ENCODE measurements at regions not wholly inside any gene's neighbourhood (a gene's known extent, or its start where the extent isn't known, plus 50 kb on each side); places are given as distances from the start of the nearest gene placed in this dataset.
"Not testable (repeated sequence)": the region's sequence is repeated elsewhere in the genome, so short reads cannot be mapped to it uniquely, and the experiment has no call there.

DNA sequence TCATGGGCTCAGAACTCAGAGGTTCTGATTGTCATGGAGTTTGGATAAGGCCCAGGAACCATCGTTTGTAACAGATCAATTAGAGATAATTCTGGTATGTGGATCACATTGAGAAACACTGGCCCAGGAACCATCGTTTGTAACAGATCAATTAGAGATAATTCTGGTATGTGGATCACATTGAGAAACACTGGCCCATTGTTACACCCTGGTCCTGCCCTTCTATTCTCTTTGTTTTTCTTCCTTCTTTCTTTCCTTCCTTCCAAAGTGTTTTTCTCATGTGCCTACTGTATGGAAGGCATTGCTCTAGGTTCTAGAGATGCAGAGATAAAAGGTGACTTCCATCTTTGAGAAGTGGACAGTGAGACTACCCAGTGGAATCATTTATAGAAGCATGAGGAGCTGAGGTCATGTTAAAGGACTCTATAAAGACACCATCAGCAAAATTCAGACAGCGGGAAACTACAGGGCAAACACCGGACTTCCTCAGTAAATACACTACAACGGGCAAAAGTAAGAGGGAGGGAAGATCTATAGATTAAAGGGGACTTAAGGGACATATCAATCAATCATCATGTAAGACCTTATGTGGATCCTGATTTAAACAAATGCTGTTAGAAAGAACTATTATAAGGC is 153.8 kb downstream of the UNC5CL start:
- ATAC-seq (no peak), DNase-seq (no peak)

DNA sequence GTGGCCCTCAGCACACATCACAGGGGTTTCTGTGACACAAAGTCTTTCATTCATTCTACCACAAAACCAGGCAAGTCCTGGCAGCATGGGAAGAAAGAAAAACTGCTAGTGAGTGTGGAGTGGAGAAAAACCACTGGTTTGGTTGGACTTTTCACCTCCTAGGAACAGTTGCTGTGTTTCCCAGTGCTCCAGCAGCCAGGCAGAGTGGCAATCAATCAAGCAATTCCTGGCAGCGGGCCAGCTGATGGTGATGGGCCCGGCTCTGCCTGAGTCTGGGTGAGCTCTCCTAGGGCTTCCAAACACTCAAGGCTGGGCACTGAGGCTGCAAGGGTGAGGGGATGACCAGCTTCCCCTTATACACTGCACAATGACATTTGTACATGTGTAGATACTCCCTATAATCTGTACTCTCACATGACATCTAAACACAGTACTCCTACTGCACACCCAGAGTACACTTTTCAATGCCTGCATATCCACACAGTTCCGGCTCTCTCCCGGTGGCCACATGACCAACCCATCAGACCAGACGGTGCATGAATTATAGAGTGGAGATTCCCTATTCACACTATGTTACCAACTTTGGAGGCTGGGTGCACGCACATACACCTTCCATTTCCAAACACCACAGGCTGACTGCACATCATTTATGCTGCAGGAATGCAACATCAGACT is 156.6 kb downstream of the UNC5CL start:
- ATAC-seq: no peak
- no peak for DNase-seq

- no peak for ATAC-seq
- no peak for DNase-seq
Measured at GRCh38 chr6:40881501-40881900, 157.5 kb downstream of the UNC5CL start.

- ATAC-seq (no peak), DNase-seq (no peak)
Measured at GRCh38 chr6:40880906-40881305, 158.1 kb downstream of the UNC5CL start.

- ATAC-seq (no peak), DNase-seq (no peak)
Measured at GRCh38 chr6:40879169-40879568, 159.9 kb downstream of the UNC5CL start.

- ATAC-seq (peak; percentile 96), DNase-seq (peak; percentile 40)
Measured at GRCh38 chr6:40877362-40877761, 161.7 kb downstream of the UNC5CL start.

DNA sequence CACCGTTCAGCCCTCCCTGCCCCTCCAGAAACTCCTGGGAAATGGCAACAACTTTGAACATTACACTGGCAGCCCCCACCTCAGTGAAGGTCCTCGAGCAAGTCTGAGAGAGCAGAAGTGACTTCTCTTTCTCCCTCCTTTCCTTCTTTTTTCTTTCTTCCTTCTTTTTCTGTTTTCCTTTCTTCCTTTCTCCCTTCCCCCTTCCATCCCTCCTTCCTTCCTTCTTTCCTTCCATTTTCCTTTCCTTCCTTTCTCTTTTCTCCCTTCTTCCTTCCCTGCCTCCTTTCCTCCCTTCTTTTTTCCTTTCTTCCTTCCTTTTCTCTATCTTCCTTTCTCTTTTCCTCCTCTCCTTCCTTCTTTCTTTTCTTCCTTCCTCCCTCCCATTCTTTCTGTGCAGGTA is 162.7 kb downstream of the UNC5CL start:
- ATAC-seq: no peak
- DNase-seq: no peak

DNA sequence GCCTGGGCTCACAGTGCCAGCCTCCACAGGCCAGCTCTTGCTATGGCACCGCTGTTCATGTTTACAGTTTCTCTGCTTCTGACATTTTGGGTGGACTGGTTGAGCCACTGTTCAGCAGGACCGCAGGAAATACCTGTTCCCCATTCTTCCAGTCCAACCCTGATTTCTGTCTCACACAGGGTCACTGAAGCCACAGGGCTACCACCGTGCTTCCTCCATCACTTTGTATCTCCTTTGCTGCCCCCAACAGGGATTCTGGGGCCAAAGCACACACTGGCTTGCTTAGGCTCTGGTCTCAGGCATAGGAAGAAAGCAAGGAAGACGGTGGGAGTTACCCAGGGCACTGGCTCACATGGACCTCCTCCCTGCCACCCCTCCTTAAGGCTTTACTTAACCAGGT is 164.5 kb downstream of the UNC5CL start:
- ATAC-seq: no peak

DNA sequence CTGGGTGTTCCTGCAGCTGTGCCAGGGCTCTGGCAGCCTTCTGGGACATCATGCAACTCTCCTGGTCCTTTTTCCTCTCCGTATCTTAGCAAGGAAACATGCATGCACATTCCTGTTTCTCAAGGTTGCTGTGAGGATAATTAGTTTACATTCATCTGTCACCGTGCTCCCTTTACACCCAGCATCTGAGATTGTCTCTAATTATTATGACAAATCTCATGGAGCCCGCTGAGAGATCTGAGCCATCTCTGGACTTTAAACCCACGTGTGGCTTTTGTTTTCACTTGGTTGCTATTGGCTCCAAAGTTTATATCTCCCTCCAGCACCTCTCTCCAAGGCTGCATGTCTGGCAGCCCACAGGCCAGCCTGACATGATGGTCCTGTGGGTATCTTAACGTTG is 167.6 kb downstream of the UNC5CL start:
- no peak for DNase-seq
- no peak for ATAC-seq

More for the DNA sequence above, 164.5 kb downstream of the UNC5CL start:
- DNase-seq: no peak

DNA sequence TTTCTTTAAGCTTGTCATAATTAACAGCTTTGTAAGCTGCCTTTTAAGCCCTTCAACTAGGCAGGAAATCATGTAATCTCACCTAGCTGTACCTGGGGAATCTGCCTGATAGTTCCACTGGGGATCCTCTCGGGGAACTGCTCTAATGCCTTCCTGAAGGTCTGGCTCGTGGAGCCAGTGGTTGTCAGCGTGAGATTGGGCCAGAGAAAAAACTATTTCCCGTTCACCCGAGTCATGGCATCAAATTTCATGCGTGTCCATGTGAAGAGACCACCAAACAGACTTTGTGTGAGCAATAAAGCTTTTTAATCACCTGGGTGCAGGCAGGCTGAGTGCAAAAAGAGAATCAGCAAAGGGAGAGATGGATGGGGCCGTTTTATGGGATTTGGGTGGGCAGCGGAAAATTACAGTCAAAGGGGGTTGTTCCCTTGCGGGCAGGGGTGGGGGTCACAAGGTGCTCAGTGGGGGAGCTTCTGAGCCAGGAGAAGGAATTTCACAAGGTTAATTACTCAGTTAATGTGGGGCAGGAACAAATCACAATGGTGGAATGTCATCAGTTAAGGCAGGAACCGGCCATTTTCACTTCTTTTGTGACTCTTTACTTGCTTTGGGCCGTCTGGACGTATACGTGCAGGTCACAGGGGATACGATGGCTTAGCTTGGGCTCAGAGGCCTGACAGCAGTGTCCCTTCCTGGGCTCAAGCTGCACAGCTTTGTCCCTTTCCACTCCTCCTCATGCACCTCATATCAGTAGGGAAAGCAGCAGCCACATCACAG is 170.7 kb downstream of the UNC5CL start:
- not testable (repeated sequence) for ATAC-seq, DNase-seq

GRCh38 chr6:40867527-40867926 is 171.5 kb downstream of the UNC5CL start:
- not testable (repeated sequence) for ATAC-seq, DNase-seq

- DNase-seq, ATAC-seq: not testable (repeated sequence)
Measured at GRCh38 chr6:40865259-40865658, 173.8 kb downstream of the UNC5CL start.

DNA sequence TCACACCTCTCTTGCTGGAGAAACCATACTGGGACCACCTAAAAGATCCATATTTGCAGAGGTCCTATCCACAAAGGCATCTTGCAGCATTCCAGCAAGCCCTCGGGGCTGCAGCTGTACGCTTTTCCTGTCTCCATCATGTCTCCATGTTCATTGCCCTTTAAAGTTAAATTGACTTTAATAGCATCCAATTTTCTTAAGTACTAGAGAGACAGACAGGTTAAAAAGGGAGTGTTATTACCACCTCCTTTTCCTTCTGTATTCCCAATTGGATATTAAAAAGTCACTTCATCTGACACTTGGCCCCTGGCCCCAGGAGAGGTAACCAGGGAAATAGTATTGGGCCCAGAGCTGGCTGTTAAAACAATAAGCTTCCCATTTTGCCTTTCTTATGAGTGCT is 178.6 kb downstream of the UNC5CL start:
- no peak for ATAC-seq
- DNase-seq: no peak

DNA sequence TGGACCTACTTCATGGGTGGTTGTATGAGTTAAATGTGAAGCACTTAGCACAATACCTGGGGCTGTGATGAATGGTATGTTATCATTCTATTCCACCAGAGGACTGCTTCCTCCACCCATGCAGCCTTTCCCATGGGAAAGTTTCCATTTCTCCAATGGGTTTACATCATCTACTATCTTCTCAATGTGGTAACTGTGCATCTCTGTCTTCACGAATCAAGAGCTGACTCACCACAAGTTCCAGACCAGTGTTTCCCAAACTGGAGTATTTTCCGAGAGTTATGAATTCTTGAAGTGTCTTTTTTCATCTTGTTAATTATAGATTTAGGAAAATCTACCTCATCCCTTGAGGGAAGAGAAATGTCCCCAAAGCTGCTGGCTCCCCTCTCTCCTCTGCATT is 182.8 kb downstream of the UNC5CL start:
- ATAC-seq: no peak

GRCh38 chr6:40855168-40855880 is 183.7 kb downstream of the UNC5CL start:
- ATAC-seq (no peak), DNase-seq (no peak)

More for the DNA sequence above, 182.8 kb downstream of the UNC5CL start:
- DNase-seq: no peak

DNA sequence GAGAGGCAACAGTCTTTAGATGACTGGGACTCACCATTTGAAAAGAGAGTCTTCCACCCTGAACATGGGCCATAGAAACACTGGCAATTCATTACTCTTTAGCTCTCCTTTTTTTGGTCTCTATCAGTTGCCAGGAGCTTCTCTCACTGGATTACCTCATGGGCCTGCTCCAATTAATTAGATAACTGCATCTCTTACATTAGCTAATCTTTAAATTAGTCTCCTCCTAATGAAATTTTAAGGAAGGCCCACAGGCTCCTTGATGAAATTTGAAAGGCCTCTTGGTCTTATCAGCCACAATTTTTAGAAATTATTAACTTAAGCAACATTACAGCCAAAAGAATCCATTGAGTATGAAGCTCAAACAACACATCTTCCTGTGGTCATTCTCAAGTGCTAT is 184.4 kb downstream of the UNC5CL start:
- no peak for DNase-seq
- no peak for ATAC-seq

DNA sequence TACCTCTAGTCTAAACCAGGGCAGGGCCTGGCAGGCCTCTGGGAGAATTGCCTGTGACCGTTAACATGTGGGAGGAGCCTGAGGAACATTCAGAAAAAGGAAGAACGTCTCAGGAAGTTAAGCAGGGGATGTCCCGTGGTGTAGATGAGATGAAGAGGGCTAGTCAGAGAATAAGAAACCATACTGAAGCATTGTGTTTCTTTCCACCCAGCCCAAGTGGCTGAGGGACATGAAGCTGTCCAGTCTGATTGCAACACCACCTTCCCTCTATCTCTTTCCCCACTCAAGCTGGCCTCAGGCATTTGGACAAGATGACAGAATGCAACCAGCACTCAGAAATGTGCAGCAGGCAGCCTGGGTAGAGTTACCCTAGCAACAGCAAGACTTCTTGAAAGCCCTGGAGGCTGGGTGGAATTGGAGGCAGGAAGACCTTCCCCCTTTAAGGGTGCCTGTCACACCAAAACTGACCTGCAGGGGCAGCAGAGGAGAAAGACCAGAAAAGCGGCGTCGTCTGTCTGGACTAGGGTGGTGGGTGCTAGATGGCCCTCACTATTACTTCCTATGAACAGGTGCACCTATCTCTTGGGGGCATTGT is 186.1 kb downstream of the UNC5CL start:
- ATAC-seq (no peak), DNase-seq (peak; percentile 20)

DNA sequence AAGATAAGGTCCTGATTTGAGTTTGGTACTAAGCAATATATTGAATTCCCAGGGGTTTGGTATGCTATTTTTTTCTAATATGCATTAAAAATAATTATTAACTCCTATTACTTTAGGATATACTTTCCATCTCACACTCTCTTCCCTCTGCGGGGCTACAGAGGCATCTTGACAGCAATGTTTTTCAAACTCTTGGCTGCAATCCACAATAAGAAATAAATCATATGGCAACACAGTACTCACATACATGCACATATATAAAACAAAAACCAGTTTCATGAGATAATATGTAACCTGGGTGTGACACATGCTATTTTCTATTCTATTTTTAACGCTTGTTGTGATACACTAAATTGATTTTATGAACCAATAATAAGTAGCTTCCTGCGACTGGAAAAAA is 189.5 kb downstream of the UNC5CL start:
- DNase-seq (no peak), ATAC-seq (no peak)

- no peak for DNase-seq
- ATAC-seq: no peak
Measured at GRCh38 chr6:40848868-40849514, 190.0 kb downstream of the UNC5CL start.

GRCh38 chr6:40848038-40848437 is 191.0 kb downstream of the UNC5CL start:
- DNase-seq (no peak), ATAC-seq (no peak)

DNA sequence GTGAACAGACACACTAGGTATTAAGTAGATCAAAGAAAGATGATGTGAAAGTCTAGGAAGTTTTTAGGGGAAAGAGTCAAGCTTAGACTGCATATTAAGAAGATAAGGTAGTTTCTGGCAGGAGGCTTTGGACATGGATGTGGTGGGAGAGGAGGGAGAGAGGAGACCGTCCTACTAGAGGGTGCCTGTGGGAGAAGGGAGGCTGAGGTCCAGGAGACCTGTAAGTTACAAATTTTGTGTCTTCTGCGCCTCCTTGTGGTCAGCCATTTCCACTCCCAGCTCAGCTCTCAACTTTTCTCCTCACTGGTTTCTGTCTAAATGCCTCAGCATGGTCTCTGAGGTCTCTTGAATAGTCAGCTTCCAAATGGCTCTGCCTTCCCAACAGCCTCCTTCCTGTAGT is 193.5 kb downstream of the UNC5CL start:
- no peak for ATAC-seq

DNA sequence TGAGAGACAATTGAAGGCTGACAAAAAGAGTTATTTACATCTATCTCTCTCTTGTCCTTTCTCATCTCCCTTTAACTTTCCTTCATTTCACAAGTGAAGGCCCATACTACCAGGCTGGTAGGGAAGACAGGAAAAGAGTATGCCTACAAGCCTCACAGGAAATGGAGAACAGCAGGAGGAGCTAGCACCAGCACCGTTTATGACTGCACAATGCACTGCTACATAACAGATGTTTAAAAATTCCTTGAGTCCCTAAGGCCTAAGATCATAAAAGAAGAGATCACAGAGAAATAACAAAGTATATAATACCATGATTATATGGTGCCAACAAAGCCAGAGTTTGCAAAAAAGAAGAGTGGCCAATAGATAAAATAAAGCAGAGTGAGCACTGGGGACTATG is 194.8 kb downstream of the UNC5CL start:
- ATAC-seq: no peak

More for the DNA sequence above, 193.5 kb downstream of the UNC5CL start:
- DNase-seq: peak; percentile 14

More for the DNA sequence above, 194.8 kb downstream of the UNC5CL start:
- no peak for DNase-seq

Measured in stimulated activated naive CD8-positive, alpha-beta T cell treated with anti-CD3 and anti-CD28 coated beads, Interleukin-15, Interleukin-2, amounts not matched to agents 100 U/mL and 50 U/mL, for 24 hours (primary cell).